Neuronal stem cell (in vitro differentiated cells): ENCODE measurements at regions not wholly inside any gene's neighbourhood (a gene's known extent, or its start where the extent isn't known, plus 50 kb on each side); places are given as distances from the start of the nearest gene placed in this dataset.

Source experiments
- DNase-seq: peaks from one replicate; pipeline ENCODE4 v3.0.0-alpha.2; 2013; ENCODE audit warnings: low spot score
- H2AFZ ChIP-seq: one replicate; pipeline ENCODE4 v1.6.1; 2013; ENCODE audit warnings: mild to moderate bottlenecking, low read length, inconsistent platforms
- H2AK5ac ChIP-seq: 2 replicates; pipeline ENCODE4 v1.6.1; 2013; ENCODE audit warnings: low read depth, mild to moderate bottlenecking, inconsistent platforms, low read length, moderate library complexity, mixed read lengths
- H2BK120ac ChIP-seq: 2 replicates; pipeline ENCODE4 v1.6.1; 2013; ENCODE audit warnings: low read depth, mild to moderate bottlenecking, inconsistent platforms, low read length, moderate library complexity, mixed read lengths
- H2BK12ac ChIP-seq: one replicate; pipeline ENCODE4 v1.6.1; 2013; ENCODE audit warnings: low read length, inconsistent platforms
- H2BK15ac ChIP-seq: 2 replicates; pipeline ENCODE4 v1.6.1; 2013; ENCODE audit warnings: mild to moderate bottlenecking, low read length, inconsistent platforms, mixed read lengths
- H2BK5ac ChIP-seq: one replicate; pipeline ENCODE4 v1.6.1; 2013; ENCODE audit warnings: inconsistent platforms, mild to moderate bottlenecking, low read length, moderate library complexity
- H3K14ac ChIP-seq: one replicate; pipeline ENCODE4 v1.6.1; 2013; ENCODE audit warnings: low read length, inconsistent platforms
- H3K18ac ChIP-seq: 2 replicates; pipeline ENCODE4 v1.6.1; 2013; ENCODE audit warnings: low read length, inconsistent platforms
- H3K23ac ChIP-seq: 2 replicates; pipeline ENCODE4 v1.6.1; 2013; ENCODE audit warnings: low read depth, mild to moderate bottlenecking, mixed read lengths, low read length, inconsistent platforms; ENCODE audit not compliant: poor library complexity
- H3K27ac ChIP-seq: replicated peaks from 3 replicates; pipeline ENCODE4 v1.5.1; 2013; ENCODE audit warnings: low read length, inconsistent platforms
- H3K27me3 ChIP-seq, 3 experiments: 2 replicates each; pipeline ENCODE4 v1.6.1; 2013; ENCODE audit warnings: low read length in 3 of 3, mild to moderate bottlenecking in 2 of 3, inconsistent platforms in 1 of 3, low read depth in 1 of 3, mixed read lengths in 1 of 3, moderate library complexity in 1 of 3; ENCODE audit not compliant: control insufficient read depth in 3 of 3, insufficient read depth in 3 of 3
- H3K36me3 ChIP-seq, 2 donors: replicated peaks in 1 of 2; 2 replicates each; pipeline ENCODE4 v1.6.1; 2013; ENCODE audit warnings: low read length in 2 of 2; ENCODE audit not compliant: control insufficient read depth in 2 of 2, insufficient read depth in 2 of 2
- H3K4ac ChIP-seq: 2 replicates; pipeline ENCODE4 v1.6.1; 2013; ENCODE audit warnings: inconsistent platforms, mild to moderate bottlenecking, low read length, moderate library complexity
- H3K4me1 ChIP-seq, 2 donors: 1 replicate in 1 of 2; 2 replicates in 1 of 2; pipeline ENCODE4 v1.6.1; 2013; ENCODE audit warnings: low read length in 2 of 2, low read depth in 1 of 2; ENCODE audit not compliant: control insufficient read depth in 2 of 2, insufficient read depth in 1 of 2
- H3K4me2 ChIP-seq: one replicate; pipeline ENCODE4 v1.6.1; 2013; ENCODE audit warnings: mild to moderate bottlenecking, low read length, inconsistent platforms; ENCODE audit not compliant: insufficient read depth, poor library complexity, severe bottlenecking
- H3K4me3 ChIP-seq, 2 donors: 2 replicates each; pipeline ENCODE4 v1.5.1; 2013; ENCODE audit warnings: low read length in 2 of 2, mild to moderate bottlenecking in 2 of 2, inconsistent platforms in 1 of 2, moderate library complexity in 1 of 2
- H3K79me1 ChIP-seq: one replicate; pipeline ENCODE4 v1.6.1; 2013; ENCODE audit warnings: low read depth, mild to moderate bottlenecking, inconsistent platforms, low read length, moderate library complexity
- H3K9ac ChIP-seq: one replicate; pipeline ENCODE4 v1.6.1; 2013; ENCODE audit warnings: mild to moderate bottlenecking, low read depth, low read length, inconsistent platforms; ENCODE audit not compliant: poor library complexity
- H3K9me3 ChIP-seq, 2 donors: replicated peaks in 1 of 2; 2 replicates each; pipeline versions ENCODE3 to v1.6.1; 2013; ENCODE audit warnings: low read length in 2 of 2, mild to moderate bottlenecking in 2 of 2, inconsistent platforms in 1 of 2, low read depth in 1 of 2, mixed read lengths in 1 of 2, moderate library complexity in 1 of 2; ENCODE audit not compliant: control insufficient read depth in 2 of 2, insufficient read depth in 1 of 2
- H4K8ac ChIP-seq: one replicate; pipeline ENCODE4 v1.6.1; 2013; ENCODE audit warnings: low read depth, mild to moderate bottlenecking, inconsistent platforms, low read length, moderate library complexity
- H4K91ac ChIP-seq: one replicate; pipeline ENCODE4 v1.6.1; 2013; ENCODE audit warnings: low read length, low read depth, mild to moderate bottlenecking, inconsistent platforms; ENCODE audit not compliant: poor library complexity
- WGBS, 2 donors: extraction: QIAGEN DNeasy Blood & Tissue Kit; methylation state at CpG; one replicate each; pipeline ENCODE4 v1.1.7; 2013; ENCODE audit warnings: missing lambda C conversion rate in 2 of 2, mixed read lengths in 1 of 2; ENCODE audit not compliant: insufficient read length in 2 of 2, insufficient replicate concordance in 1 of 2; ENCODE audit errors: extremely low coverage in 2 of 2; 5-methylcytosine and 5-hydroxymethylcytosine counted together

- Histone ChIP-seq H3K27ac (no peak overlapping the region), H3K4me3 (no peak overlapping the region), H3K9ac (no peak overlapping the region), H3K36me3 (no peaks in the 10 kb centered on the region), H3K14ac (no peak overlapping the region), H2BK120ac (no peak overlapping the region), H3K4me2 (no peak overlapping the region), H2BK12ac (no peak overlapping the region), H3K9me3 (no peaks in the 10 kb centered on the region), H3K79me1 (no peaks in the 10 kb centered on the region), H3K4me1 (no peaks in the 10 kb centered on the region), H2BK5ac (no peak overlapping the region), H2AK5ac (no peak overlapping the region), H3K27me3 (no peaks in the 10 kb centered on the region), H4K8ac (no peak overlapping the region), H3K4ac (no peak overlapping the region), H3K23ac (no peak overlapping the region), H3K18ac (no peak overlapping the region), H2AFZ (no peak overlapping the region), H2BK15ac (no peak overlapping the region), H4K91ac (no peak overlapping the region)
- WGBS, 2 donors, result no CpG with 5 or more reads among the region's 5 CpGs
- DNase-seq, result no peak
Observed at GRCh38 chr3:64892671-64893309, 205.0 kb upstream of the ADAMTS9 start.

GRCh38 chr3:64891021-64891420, 203.2 kb upstream of the ADAMTS9 start:
- no CpG with 5 or more reads among the region's 2 CpGs for WGBS, 2 donors
- no peaks in the 10 kb centered on the region for H3K4me1 ChIP-seq
- H3K36me3 ChIP-seq, result no peaks in the 10 kb centered on the region
- no peak overlapping the region for H2BK12ac ChIP-seq
- no peak overlapping the region for H3K27ac ChIP-seq
- DNase-seq, result no peak
- H2BK120ac ChIP-seq, result no peak overlapping the region
- H3K18ac ChIP-seq, result no peak overlapping the region
- no peak overlapping the region for H3K14ac ChIP-seq
- H3K9ac ChIP-seq, result no peak overlapping the region
- H2BK5ac ChIP-seq, result no peak overlapping the region
- no peak overlapping the region for H3K4me2 ChIP-seq
- no peaks in the 10 kb centered on the region for H3K9me3 ChIP-seq
- no peaks in the 10 kb centered on the region for H3K79me1 ChIP-seq
- no peak overlapping the region for H3K4ac ChIP-seq
- no peak overlapping the region for H3K4me3 ChIP-seq
- H3K23ac ChIP-seq, result no peak overlapping the region
- no peak overlapping the region for H4K8ac ChIP-seq
- no peak overlapping the region for H2BK15ac ChIP-seq
- H4K91ac ChIP-seq, result no peak overlapping the region
- no peak overlapping the region for H2AFZ ChIP-seq
- H2AK5ac ChIP-seq, result no peak overlapping the region
- no peaks in the 10 kb centered on the region for H3K27me3 ChIP-seq

GRCh38 chr3:64890466-64890865, 202.7 kb upstream of the ADAMTS9 start:
- H4K91ac ChIP-seq, result no peak overlapping the region
- H3K27me3 ChIP-seq, result no peaks in the 10 kb centered on the region
- H4K8ac ChIP-seq, result no peak overlapping the region
- H2BK15ac ChIP-seq, result no peak overlapping the region
- H2BK5ac ChIP-seq, result no peak overlapping the region
- H2BK120ac ChIP-seq, result no peak overlapping the region
- H2BK12ac ChIP-seq, result no peak overlapping the region
- H3K23ac ChIP-seq, result no peak overlapping the region
- H3K4me3 ChIP-seq, result no peak overlapping the region
- no peak overlapping the region for H3K27ac ChIP-seq
- H2AFZ ChIP-seq, result no peak overlapping the region
- H3K14ac ChIP-seq, result no peak overlapping the region
- H3K4me1 ChIP-seq, result no peaks in the 10 kb centered on the region
- no peak overlapping the region for H3K4ac ChIP-seq
- no CpG with 5 or more reads among the region's 2 CpGs for WGBS, 2 donors
- H2AK5ac ChIP-seq, result no peak overlapping the region
- no peak overlapping the region for H3K9ac ChIP-seq
- no peak overlapping the region for H3K18ac ChIP-seq
- H3K79me1 ChIP-seq, result no peaks in the 10 kb centered on the region
- H3K9me3 ChIP-seq, result no peaks in the 10 kb centered on the region
- DNase-seq, result no peak
- H3K4me2 ChIP-seq, result no peak overlapping the region
- no peaks in the 10 kb centered on the region for H3K36me3 ChIP-seq

GRCh38 chr3:64890006-64890405, 202.2 kb upstream of the ADAMTS9 start:
- Histone ChIP-seq H2BK120ac (no peak overlapping the region), H3K4ac (no peak overlapping the region), H3K18ac (no peak overlapping the region), H3K27me3 (no peaks in the 10 kb centered on the region), H3K36me3 (no peaks in the 10 kb centered on the region), H3K23ac (no peak overlapping the region), H3K9ac (no peak overlapping the region), H3K9me3 (no peaks in the 10 kb centered on the region), H3K4me3 (no peak overlapping the region), H2BK12ac (no peak overlapping the region), H3K4me1 (no peaks in the 10 kb centered on the region), H3K4me2 (no peak overlapping the region), H4K91ac (no peak overlapping the region), H2AFZ (no peak overlapping the region), H2BK15ac (no peak overlapping the region), H4K8ac (no peak overlapping the region), H2BK5ac (no peak overlapping the region), H3K79me1 (no peaks in the 10 kb centered on the region), H3K14ac (no peak overlapping the region), H2AK5ac (no peak overlapping the region), H3K27ac (no peak overlapping the region)
- no peak for DNase-seq
- WGBS, 2 donors, result no CpG with 5 or more reads among the region's 10 CpGs
